PC-9 (cell line): ENCODE measurements at regions not wholly inside any gene's neighbourhood (a gene's known extent, or its start where the extent isn't known, plus 50 kb on each side); places are given as distances from the start of the nearest gene placed in this dataset.

Experiments used
- EZH2 ChIP-seq: fragments of 200-600 bp; sonication (generic); IDR thresholded peaks from 2 replicates; pipeline ENCODE4 v1.8.0; 2017; ENCODE audit warnings: antibody characterized with exemption, low read depth
- TF ChIP-seq, protein P1 (sequence below): fragments of 200-600 bp; sonication (generic); conservative IDR thresholded peaks from 2 replicates; pipeline ENCODE4 v1.6.1; 2017; ENCODE audit warnings: mixed run types, antibody characterized with exemption, mild to moderate bottlenecking, moderate library complexity

DNA sequence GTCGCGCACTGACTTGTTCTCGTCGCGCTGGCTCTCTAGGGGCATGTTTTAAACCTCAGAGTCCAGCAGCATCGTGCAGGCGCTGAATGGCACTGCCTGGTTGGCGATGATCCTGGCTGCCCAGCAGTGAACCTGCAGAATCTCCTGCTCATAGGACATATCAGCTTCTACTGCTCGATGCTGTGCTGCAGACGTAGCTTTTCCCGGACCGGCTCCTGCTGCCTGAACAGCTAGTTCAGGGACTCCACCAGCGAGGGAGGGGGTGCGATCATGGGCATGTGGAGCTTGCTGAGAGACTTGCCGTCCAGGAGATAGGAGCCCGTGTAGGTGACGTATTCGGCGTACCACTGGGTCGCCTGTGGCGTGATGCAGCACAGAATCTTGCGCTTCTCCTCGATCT is 890.0 kb upstream of the LRRTM1 start:
- TF ChIP-seq, protein P1, sequence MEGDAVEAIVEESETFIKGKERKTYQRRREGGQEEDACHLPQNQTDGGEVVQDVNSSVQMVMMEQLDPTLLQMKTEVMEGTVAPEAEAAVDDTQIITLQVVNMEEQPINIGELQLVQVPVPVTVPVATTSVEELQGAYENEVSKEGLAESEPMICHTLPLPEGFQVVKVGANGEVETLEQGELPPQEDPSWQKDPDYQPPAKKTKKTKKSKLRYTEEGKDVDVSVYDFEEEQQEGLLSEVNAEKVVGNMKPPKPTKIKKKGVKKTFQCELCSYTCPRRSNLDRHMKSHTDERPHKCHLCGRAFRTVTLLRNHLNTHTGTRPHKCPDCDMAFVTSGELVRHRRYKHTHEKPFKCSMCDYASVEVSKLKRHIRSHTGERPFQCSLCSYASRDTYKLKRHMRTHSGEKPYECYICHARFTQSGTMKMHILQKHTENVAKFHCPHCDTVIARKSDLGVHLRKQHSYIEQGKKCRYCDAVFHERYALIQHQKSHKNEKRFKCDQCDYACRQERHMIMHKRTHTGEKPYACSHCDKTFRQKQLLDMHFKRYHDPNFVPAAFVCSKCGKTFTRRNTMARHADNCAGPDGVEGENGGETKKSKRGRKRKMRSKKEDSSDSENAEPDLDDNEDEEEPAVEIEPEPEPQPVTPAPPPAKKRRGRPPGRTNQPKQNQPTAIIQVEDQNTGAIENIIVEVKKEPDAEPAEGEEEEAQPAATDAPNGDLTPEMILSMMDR, result no peak
- TF ChIP-seq EZH2, result no peak
